WERI-Rb-1 (cell line): ENCODE measurements at regions not wholly inside any gene's neighbourhood (a gene's known extent, or its start where the extent isn't known, plus 50 kb on each side); places are given as distances from the start of the nearest gene placed in this dataset.

ENCODE experiments used
- DNase-seq: peaks from one replicate; pipeline ENCODE4 v3.0.0-alpha.2; 2020
- H3K27ac ChIP-seq: fragments of 250-450 bp; sonication (Bioruptor Pico); 2 replicates; pipeline ENCODE4 v1.5.1; 2020; ENCODE audit warnings: mild to moderate bottlenecking, moderate library complexity
- H3K27me3 ChIP-seq: fragments of 250-450 bp; sonication (Bioruptor Pico); 2 replicates; pipeline ENCODE4 v1.5.1; 2021; ENCODE audit warnings: mild to moderate bottlenecking, low read depth, moderate library complexity; ENCODE audit not compliant: insufficient read depth, severe bottlenecking
- H3K36me3 ChIP-seq: fragments of 250-450 bp; sonication (Bioruptor Pico); 2 replicates; pipeline ENCODE4 v1.5.1; 2020; ENCODE audit warnings: mild to moderate bottlenecking, moderate library complexity
- H3K4me3 ChIP-seq: 2 replicates; pipeline ENCODE4 v1.5.1; 2011; ENCODE audit warnings: low read depth, mild to moderate bottlenecking, control low read depth, low read length
- H3K9me3 ChIP-seq: fragments of 250-450 bp; sonication (Bioruptor Pico); 2 replicates; pipeline ENCODE4 v1.5.1; 2021; ENCODE audit warnings: mild to moderate bottlenecking, moderate library complexity; ENCODE audit not compliant: severe bottlenecking
- CTCF ChIP-seq: IDR thresholded peaks from 2 replicates; pipeline ENCODE4 v1.5.1; 2011; ENCODE audit warnings: low read depth, mild to moderate bottlenecking, control low read depth, inconsistent platforms, low read length

- DNase-seq = no peak
- H3K9me3 ChIP-seq = no peaks in the 10 kb centered on the region
Observed at GRCh38 chr9:107810461-107810961, 320.9 kb upstream of the KLF4 start.

GRCh38 chr9:107809871-107810460, 320.4 kb upstream of the KLF4 start:
- no peak overlapping the region for H3K4me3 ChIP-seq
- no peak for TF ChIP-seq CTCF
- H3K27me3 ChIP-seq = peaks cover 57% of the 10 kb centered on the region
- no peaks in the 10 kb centered on the region for H3K9me3 ChIP-seq
- no peaks in the 10 kb centered on the region for H3K36me3 ChIP-seq
- DNase-seq = no peak
- H3K27ac ChIP-seq = no peak overlapping the region

More at GRCh38 chr9:107810461-107810961, 320.9 kb upstream of the KLF4 start:
- Histone ChIP-seq H3K27me3 (peaks cover 54% of the 10 kb centered on the region), H3K36me3 (no peaks in the 10 kb centered on the region), H3K4me3 (no peak overlapping the region), H3K27ac (no peak overlapping the region)
- TF ChIP-seq CTCF = no peak

- no peaks in the 10 kb centered on the region for H3K9me3 ChIP-seq
- no peak overlapping the region for H3K4me3 ChIP-seq
- no peak for DNase-seq
- H3K36me3 ChIP-seq = no peaks in the 10 kb centered on the region
- no peak overlapping the region for H3K27ac ChIP-seq
- peaks cover 56% of the 10 kb centered on the region for H3K27me3 ChIP-seq
- TF ChIP-seq CTCF = no peak
Observed at GRCh38 chr9:107807183-107807582, 317.6 kb upstream of the KLF4 start.

GRCh38 chr9:107805201-107805600, 315.6 kb upstream of the KLF4 start:
- no peak for DNase-seq
- peaks cover 45% of the 10 kb centered on the region for H3K27me3 ChIP-seq
- H3K9me3 ChIP-seq = no peaks in the 10 kb centered on the region
- H3K36me3 ChIP-seq = no peaks in the 10 kb centered on the region
- TF ChIP-seq CTCF = no peak
- H3K27ac ChIP-seq = no peak overlapping the region
- H3K4me3 ChIP-seq = no peak overlapping the region

GRCh38 chr9:107794259-107794658, 304.7 kb upstream of the KLF4 start:
- Histone ChIP-seq H3K27ac (no peak overlapping the region), H3K36me3 (no peaks in the 10 kb centered on the region), H3K27me3 (peaks cover 47% of the 10 kb centered on the region), H3K4me3 (no peak overlapping the region), H3K9me3 (no peaks in the 10 kb centered on the region)
- TF ChIP-seq CTCF = no peak
- DNase-seq = no peak

GRCh38 chr9:107793541-107793940, 304.0 kb upstream of the KLF4 start:
- no peak for DNase-seq
- peaks cover 49% of the 10 kb centered on the region for H3K27me3 ChIP-seq
- no peaks in the 10 kb centered on the region for H3K36me3 ChIP-seq
- no peak for TF ChIP-seq CTCF
- no peak overlapping the region for H3K4me3 ChIP-seq
- no peak overlapping the region for H3K27ac ChIP-seq
- H3K9me3 ChIP-seq = no peaks in the 10 kb centered on the region
